ENCODE measurements at regions not wholly inside any gene's neighbourhood (a gene's known extent, or its start where the extent isn't known, plus 50 kb on each side); places are given as distances from the start of the nearest gene placed in this dataset.

DNA sequence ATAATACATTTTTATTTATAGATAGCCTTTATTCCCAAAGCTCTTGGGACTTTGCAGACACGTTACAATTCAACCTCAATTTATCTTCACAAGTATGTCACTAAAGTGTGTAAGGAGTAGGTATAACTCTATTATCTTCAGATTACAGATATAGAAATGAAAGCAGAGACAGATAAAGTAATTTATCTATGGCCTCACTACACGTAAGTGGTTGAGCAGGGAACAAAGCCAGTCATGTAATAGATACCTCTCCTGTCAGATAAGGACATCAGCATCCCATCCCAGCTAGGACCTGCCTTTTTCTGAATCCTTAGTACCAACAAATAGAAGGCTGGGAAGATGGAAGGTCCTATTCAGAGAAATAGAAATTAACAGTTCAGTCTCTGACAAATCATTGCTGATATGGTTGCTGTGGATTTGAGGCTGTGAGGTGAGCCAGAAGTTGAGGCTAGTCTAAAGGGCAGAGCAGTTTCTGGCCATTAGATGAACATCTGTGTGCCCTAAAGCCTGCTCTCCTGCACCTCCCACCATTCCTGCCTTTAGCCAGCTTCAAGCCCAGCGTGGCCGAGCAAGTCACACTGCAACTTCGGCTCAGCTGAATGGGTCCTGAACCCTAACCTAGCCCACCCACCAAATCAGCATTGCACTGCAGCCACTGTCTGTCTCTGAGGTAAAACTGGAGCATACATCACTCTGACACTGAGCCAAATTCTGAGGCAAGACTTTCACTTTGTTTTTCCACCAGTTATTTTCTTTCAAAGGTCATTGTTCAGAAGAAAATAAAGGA, 71.1 kb upstream of the PLEKHA5 start:
- no peak for TF ChIP-seq EZH2 (IDR thresholded peaks at IDR 0.05; ENCODE audit: borderline replicate concordance, low read length)
- TF ChIP-seq, protein P1, sequence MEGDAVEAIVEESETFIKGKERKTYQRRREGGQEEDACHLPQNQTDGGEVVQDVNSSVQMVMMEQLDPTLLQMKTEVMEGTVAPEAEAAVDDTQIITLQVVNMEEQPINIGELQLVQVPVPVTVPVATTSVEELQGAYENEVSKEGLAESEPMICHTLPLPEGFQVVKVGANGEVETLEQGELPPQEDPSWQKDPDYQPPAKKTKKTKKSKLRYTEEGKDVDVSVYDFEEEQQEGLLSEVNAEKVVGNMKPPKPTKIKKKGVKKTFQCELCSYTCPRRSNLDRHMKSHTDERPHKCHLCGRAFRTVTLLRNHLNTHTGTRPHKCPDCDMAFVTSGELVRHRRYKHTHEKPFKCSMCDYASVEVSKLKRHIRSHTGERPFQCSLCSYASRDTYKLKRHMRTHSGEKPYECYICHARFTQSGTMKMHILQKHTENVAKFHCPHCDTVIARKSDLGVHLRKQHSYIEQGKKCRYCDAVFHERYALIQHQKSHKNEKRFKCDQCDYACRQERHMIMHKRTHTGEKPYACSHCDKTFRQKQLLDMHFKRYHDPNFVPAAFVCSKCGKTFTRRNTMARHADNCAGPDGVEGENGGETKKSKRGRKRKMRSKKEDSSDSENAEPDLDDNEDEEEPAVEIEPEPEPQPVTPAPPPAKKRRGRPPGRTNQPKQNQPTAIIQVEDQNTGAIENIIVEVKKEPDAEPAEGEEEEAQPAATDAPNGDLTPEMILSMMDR (conservative IDR thresholded peaks at IDR 0.05 in 1 of 2, IDR thresholded peaks at IDR 0.05 in 1 of 2; ENCODE audit: extremely low read depth in 1 of 2, insufficient read depth in 1 of 2, low read depth in 1 of 2, low read length in 2 of 2) = no peak

Measured in mammary epithelial cell (primary cell).